ENCODE measurements at regions not wholly inside any gene's neighbourhood (a gene's known extent, or its start where the extent isn't known, plus 50 kb on each side); places are given as distances from the start of the nearest gene placed in this dataset.

- DNase-seq: no peak
These were observed 217.5 kb upstream of the SGCD start for GRCh38 chr5:156109317-156110023.

GRCh38 chr5:156119692-156120091, 207.3 kb upstream of the SGCD start:
- no peak for DNase-seq

GRCh38 chr5:156120777-156121176, 206.2 kb upstream of the SGCD start:
- no peak for DNase-seq

- no peak for DNase-seq
These were observed 205.7 kb upstream of the SGCD start for GRCh38 chr5:156121234-156121633.

- no peak for DNase-seq
These were observed 205.1 kb upstream of the SGCD start for GRCh38 chr5:156121882-156122281.

- no peak for DNase-seq
These were observed 202.3 kb upstream of the SGCD start for GRCh38 chr5:156124708-156125107.

- DNase-seq: no peak
These were observed 201.8 kb upstream of the SGCD start for GRCh38 chr5:156125118-156125517.

GRCh38 chr5:156126716-156127115, 200.2 kb upstream of the SGCD start:
- DNase-seq: no peak

- no peak for DNase-seq
These were observed 198.9 kb upstream of the SGCD start for GRCh38 chr5:156128026-156128425.

- DNase-seq: no peak
These were observed 192.7 kb upstream of the SGCD start for GRCh38 chr5:156134216-156134615.

GRCh38 chr5:156135531-156135930, 191.4 kb upstream of the SGCD start:
- no peak for DNase-seq

- DNase-seq: no peak
These were observed 189.7 kb upstream of the SGCD start for GRCh38 chr5:156137071-156137869.

GRCh38 chr5:156142867-156143266, 184.1 kb upstream of the SGCD start:
- no peak for DNase-seq

GRCh38 chr5:156147261-156147943, 179.6 kb upstream of the SGCD start:
- no peak for DNase-seq

- DNase-seq: no peak
These were observed 179.0 kb upstream of the SGCD start for GRCh38 chr5:156147944-156148285.

GRCh38 chr5:156148301-156148700, 178.7 kb upstream of the SGCD start:
- no peak for DNase-seq

- no peak for DNase-seq
These were observed 177.8 kb upstream of the SGCD start for GRCh38 chr5:156149213-156149612.

GRCh38 chr5:156153602-156154001, 173.4 kb upstream of the SGCD start:
- DNase-seq: no peak

- no peak for DNase-seq
These were observed 172.2 kb upstream of the SGCD start for GRCh38 chr5:156154757-156155156.

GRCh38 chr5:156155598-156155997, 171.4 kb upstream of the SGCD start:
- no peak for DNase-seq

- DNase-seq: no peak
These were observed 162.7 kb upstream of the SGCD start for GRCh38 chr5:156164306-156164705.

- DNase-seq: no peak
These were observed 157.5 kb upstream of the SGCD start for GRCh38 chr5:156169495-156169894.

All from anterior cingulate cortex (tissue), 58 donors.